ENCODE measurements at regions not wholly inside any gene's neighbourhood (a gene's known extent, or its start where the extent isn't known, plus 50 kb on each side); places are given as distances from the start of the nearest gene placed in this dataset.
A peak's percentile ranks its signal among the peaks of the same experiment; 100 is the strongest.

DNA sequence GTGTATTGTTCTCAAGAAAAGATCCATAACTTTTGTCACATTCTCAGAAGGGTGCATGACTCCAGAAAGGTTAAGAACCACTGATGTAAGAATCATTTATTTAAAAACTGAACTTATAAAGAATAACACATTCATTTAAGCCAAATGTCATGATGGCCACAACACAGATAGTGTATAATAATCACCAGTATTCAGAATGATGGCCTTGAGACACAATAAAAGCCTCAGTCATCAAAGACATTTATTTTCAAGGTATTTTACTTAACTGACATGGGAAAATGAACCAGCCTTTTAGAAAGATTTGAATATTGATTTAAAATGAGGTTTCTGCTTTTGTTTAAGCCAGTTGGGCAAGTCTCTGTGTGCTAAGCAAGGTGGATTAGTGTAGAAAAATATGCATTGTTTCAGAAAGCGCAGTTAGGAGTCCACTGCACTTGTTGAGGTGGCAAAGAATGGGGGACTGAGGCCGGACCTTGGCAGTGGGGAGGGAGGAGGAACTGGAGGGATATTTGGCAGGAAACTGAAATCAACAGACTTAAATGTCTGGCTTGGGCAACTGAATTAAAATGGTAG lies 371.9 kb upstream of the ESRRG start:
- no peak overlapping the region for H3K4me3 ChIP-seq
- DNase-seq, result no peak
- no peak for TF ChIP-seq POLR2A (IDR thresholded peaks at IDR 0.05)
- TF ChIP-seq, protein P1, sequence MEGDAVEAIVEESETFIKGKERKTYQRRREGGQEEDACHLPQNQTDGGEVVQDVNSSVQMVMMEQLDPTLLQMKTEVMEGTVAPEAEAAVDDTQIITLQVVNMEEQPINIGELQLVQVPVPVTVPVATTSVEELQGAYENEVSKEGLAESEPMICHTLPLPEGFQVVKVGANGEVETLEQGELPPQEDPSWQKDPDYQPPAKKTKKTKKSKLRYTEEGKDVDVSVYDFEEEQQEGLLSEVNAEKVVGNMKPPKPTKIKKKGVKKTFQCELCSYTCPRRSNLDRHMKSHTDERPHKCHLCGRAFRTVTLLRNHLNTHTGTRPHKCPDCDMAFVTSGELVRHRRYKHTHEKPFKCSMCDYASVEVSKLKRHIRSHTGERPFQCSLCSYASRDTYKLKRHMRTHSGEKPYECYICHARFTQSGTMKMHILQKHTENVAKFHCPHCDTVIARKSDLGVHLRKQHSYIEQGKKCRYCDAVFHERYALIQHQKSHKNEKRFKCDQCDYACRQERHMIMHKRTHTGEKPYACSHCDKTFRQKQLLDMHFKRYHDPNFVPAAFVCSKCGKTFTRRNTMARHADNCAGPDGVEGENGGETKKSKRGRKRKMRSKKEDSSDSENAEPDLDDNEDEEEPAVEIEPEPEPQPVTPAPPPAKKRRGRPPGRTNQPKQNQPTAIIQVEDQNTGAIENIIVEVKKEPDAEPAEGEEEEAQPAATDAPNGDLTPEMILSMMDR (IDR thresholded peaks at IDR 0.05 in 4 of 5, conservative IDR thresholded peaks at IDR 0.05 in 1 of 5), result no peak
- ATAC-seq, result no peak
- no peaks in the 10 kb centered on the region for H3K36me3 ChIP-seq
- no peaks in the 10 kb centered on the region for H3K27me3 ChIP-seq
- H3K27ac ChIP-seq, result no peak overlapping the region
- in situ Hi-C loops (cut with MboI; ENCODE audit: low sequenced_read_pairs in 4 of 4), result no loop called here
- intact Hi-C loops (cut with DNase I; ENCODE audit: low total_unique reads), result no loop called here
- H3K9me3 ChIP-seq, result no peaks in the 10 kb centered on the region
- no peaks in the 10 kb centered on the region for H3K4me1 ChIP-seq

- in situ Hi-C loops (cut with MboI; ENCODE audit: low sequenced_read_pairs in 4 of 4), result no loop called here
- Histone ChIP-seq H3K4me1 (no peaks in the 10 kb centered on the region), H3K27ac (no peak overlapping the region), H3K36me3 (no peaks in the 10 kb centered on the region), H3K4me3 (no peak overlapping the region), H3K9me3 (no peaks in the 10 kb centered on the region), H3K27me3 (no peaks in the 10 kb centered on the region)
- DNase-seq, result no peak
- ATAC-seq, result no peak
- TF ChIP-seq, protein P1 (IDR thresholded peaks at IDR 0.05 in 4 of 5, conservative IDR thresholded peaks at IDR 0.05 in 1 of 5), result no peak
- TF ChIP-seq POLR2A (IDR thresholded peaks at IDR 0.05), result no peak
- intact Hi-C loops (cut with DNase I; ENCODE audit: low total_unique reads), result no loop called here
Measured at GRCh38 chr1:217091561-217091960, 368.3 kb upstream of the ESRRG start.

DNA sequence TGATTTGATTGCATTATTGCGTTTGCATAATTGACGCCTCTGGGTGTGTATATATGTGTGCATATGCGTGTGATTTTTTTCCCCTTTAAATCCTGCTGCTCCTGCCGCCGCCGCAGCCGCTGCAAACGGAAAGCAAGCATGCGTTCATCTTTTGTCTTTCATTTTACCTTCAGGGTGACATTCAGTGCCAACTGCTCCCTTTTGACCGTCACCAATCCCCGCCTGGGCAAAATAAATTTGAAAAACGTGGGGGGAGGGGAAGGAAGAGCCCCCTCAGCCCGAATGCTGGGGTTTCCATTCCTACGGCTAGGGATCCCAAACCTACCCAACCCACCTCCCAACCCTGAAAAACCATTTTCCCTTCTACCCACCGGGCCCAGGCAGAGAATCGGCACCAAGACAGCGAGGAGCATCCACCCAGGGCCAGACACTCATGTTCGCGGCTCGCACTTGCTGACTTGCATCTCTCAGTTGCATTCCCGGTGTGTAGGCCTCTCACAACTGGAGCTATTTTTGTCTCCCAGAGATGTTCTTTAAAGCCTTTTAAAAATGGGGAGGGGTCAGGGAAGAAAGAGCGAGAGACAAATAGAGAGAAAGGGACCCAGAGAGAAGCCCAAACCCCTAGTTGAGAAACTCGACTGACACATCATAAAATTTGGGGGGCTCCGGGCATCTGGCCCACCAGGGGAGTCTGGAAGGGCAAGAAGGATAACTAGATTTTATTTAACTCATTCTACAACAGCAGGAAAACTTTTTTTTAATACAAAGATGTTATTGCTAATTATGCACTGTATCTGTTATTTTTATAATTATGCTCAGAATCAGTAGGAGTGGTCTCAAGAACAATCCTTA lies 367.1 kb upstream of the ESRRG start:
- ATAC-seq, result peak in 1 of 2 donors; percentile 30
- Histone ChIP-seq H3K27me3 (no peaks in the 10 kb centered on the region), H3K27ac (peak overlapping the region in 2 of 4 donors; percentile 9 to 27), H3K36me3 (no peaks in the 10 kb centered on the region), H3K9me3 (no peaks in the 10 kb centered on the region), H3K4me1 (no peaks in the 10 kb centered on the region), H3K4me3 (peak overlapping the region; percentile 49 to 69 (median 58))
- TF ChIP-seq POLR2A (IDR thresholded peaks at IDR 0.05), result no peak
- TF ChIP-seq, protein P1 (IDR thresholded peaks at IDR 0.05 in 4 of 5, conservative IDR thresholded peaks at IDR 0.05 in 1 of 5), result no peak
- in situ Hi-C loops (cut with MboI; ENCODE audit: low sequenced_read_pairs in 4 of 4) (no loop called here), intact Hi-C loops (cut with DNase I; ENCODE audit: low total_unique reads) (no loop called here)
- DNase-seq, result no peak

- no peak for TF ChIP-seq POLR2A (IDR thresholded peaks at IDR 0.05)
- TF ChIP-seq, protein P1 (IDR thresholded peaks at IDR 0.05 in 4 of 5, conservative IDR thresholded peaks at IDR 0.05 in 1 of 5), result no peak
- DNase-seq, result no peak
- Histone ChIP-seq H3K27ac (peak overlapping the region in 1 of 4 donors; percentile 9), H3K4me3 (peak overlapping the region; percentile 49 to 69 (median 58)), H3K36me3 (no peaks in the 10 kb centered on the region), H3K27me3 (no peaks in the 10 kb centered on the region), H3K9me3 (no peaks in the 10 kb centered on the region), H3K4me1 (no peaks in the 10 kb centered on the region)
- in situ Hi-C loops (cut with MboI; ENCODE audit: low sequenced_read_pairs in 4 of 4), result no loop called here
- intact Hi-C loops (cut with DNase I; ENCODE audit: low total_unique reads), result no loop called here
- peak; percentile 52 to 83 for ATAC-seq
Measured at GRCh38 chr1:217089361-217090014, 366.3 kb upstream of the ESRRG start.
